Erythroblast (primary cell): ENCODE measurements at regions not wholly inside any gene's neighbourhood (a gene's known extent, or its start where the extent isn't known, plus 50 kb on each side); places are given as distances from the start of the nearest gene placed in this dataset.

Experiments
- GATA1 ChIP-seq: IDR thresholded peaks from 2 replicates; pipeline ENCODE4 v1.6.1; 2011; ENCODE audit warnings: low read depth, mild to moderate bottlenecking, control low read depth, low read length, moderate library complexity
- POLR2A ChIP-seq: IDR thresholded peaks from 2 replicates; pipeline ENCODE4 v1.6.1; 2011; ENCODE audit warnings: mild to moderate bottlenecking, low read length

DNA sequence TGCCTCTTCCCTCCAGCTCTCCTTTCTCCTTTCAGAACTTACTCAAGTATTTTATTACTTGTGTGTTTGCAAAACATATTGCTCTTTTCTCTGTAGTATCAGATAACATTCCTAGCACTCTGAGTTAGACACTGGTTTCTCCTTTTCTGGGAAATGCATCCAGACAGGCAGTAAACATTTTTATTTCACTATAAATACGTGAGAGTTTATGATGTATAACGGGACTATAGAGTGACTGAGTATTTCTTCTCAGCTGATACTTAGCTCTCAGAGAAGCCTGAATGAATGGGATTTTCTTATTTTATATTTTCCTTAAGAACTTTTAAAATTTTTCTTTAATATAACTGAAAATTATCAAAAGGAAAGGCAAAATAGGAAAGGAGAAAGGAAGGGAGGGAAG, 211.2 kb upstream of the EDNRB start:
- TF ChIP-seq POLR2A (no peak), GATA1 (no peak)
